ENCODE measurements at regions not wholly inside any gene's neighbourhood (a gene's known extent, or its start where the extent isn't known, plus 50 kb on each side); places are given as distances from the start of the nearest gene placed in this dataset.

- no peak for DNase-seq
- CTCF ChIA-PET, result no interaction called here
- POLR2A ChIA-PET, result no interaction called here
These were observed 92.1 kb upstream of the PIK3C3 start for GRCh38 chr18:41862921-41863320.

GRCh38 chr18:41860987-41861386 lies 94.0 kb upstream of the PIK3C3 start:
- POLR2A ChIA-PET, result no interaction called here

More at GRCh38 chr18:41862921-41863320, 92.1 kb upstream of the PIK3C3 start:
- H3K36me3 ChIP-seq (ENCODE audit: control insufficient read depth in 4 of 4, insufficient read depth in 4 of 4, low read length in 3 of 4), result no peaks in the 10 kb centered on the region
- H3K27me3 ChIP-seq (replicated peaks in 2 of 5; ENCODE audit: control insufficient read depth in 4 of 5, insufficient read depth in 5 of 5, low read length in 4 of 5), result peaks cover 0 to 2% (median 0%) of the 10 kb centered on the region in 5 experiments
- H3K4me3 ChIP-seq (ENCODE audit: control insufficient read depth in 1 of 7, extremely low read depth in 1 of 7, insufficient read depth in 4 of 7, low read depth in 2 of 7, low read length in 6 of 7), result no peak overlapping the region
- no peaks in the 10 kb centered on the region for H3K4me1 ChIP-seq (ENCODE audit: control extremely low read depth in 1 of 4, control insufficient read depth in 4 of 4, insufficient read depth in 4 of 4, low read length in 3 of 4)
- no peak overlapping the region for H3K27ac ChIP-seq (ENCODE audit: insufficient read depth in 1 of 2, low read depth in 1 of 2, low read length in 2 of 2, poor library complexity in 1 of 2, severe bottlenecking in 2 of 2)
- H3K9me3 ChIP-seq (ENCODE audit: control extremely low read depth in 1 of 5, control insufficient read depth in 4 of 5, insufficient read depth in 2 of 5, low read depth in 1 of 5, low read length in 4 of 5), result no peaks in the 10 kb centered on the region

DNA sequence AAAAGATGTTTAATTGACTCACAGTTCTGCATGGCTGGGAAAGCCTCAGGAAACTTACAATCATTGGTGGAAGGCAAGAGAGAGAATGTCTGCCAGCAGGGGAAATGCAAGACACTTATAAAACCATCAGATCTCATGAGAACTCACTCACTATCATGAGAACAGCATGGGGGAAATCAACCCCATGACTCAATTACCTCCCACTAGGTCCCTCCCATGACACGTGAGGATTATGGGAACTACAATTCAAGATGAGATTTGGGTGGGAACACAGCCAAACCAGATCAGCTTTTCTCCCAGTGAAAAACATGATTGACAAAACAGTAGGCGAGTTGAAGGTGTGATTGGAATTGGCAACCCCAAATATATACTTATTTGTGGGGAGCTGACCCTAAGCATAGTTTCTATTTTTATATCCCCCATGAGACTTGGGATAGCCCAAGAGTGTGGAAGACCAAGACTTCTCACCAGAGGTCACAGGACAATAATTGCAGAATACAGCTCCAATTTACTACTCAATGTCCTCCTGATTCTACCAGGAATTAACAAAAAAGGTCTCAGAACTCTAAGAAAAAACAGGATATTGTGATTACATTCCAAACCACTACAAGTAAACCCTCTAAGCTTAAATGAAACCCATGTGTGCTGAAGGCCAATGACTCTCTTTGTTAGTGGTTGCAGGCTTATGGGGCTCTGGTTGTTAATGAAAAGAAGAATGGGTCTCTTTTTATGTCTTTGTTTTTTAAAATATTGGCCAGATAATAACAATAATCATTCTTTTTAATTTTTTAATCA lies 96.1 kb upstream of the PIK3C3 start:
- no peak overlapping the region for H3K27ac ChIP-seq (ENCODE audit: insufficient read depth in 1 of 2, low read depth in 1 of 2, low read length in 2 of 2, poor library complexity in 1 of 2, severe bottlenecking in 2 of 2)
- POLR2A ChIA-PET, result no interaction called here
- no peak overlapping the region for H3K4me3 ChIP-seq (ENCODE audit: control insufficient read depth in 1 of 7, extremely low read depth in 1 of 7, insufficient read depth in 4 of 7, low read depth in 2 of 7, low read length in 6 of 7)
- peaks cover 0 to 2% (median 0%) of the 10 kb centered on the region in 5 experiments for H3K27me3 ChIP-seq (replicated peaks in 2 of 5; ENCODE audit: control insufficient read depth in 4 of 5, insufficient read depth in 5 of 5, low read length in 4 of 5)
- DNase-seq, result no peak
- no peaks in the 10 kb centered on the region for H3K36me3 ChIP-seq (ENCODE audit: control insufficient read depth in 4 of 4, insufficient read depth in 4 of 4, low read length in 3 of 4)
- no peaks in the 10 kb centered on the region for H3K9me3 ChIP-seq (ENCODE audit: control extremely low read depth in 1 of 5, control insufficient read depth in 4 of 5, insufficient read depth in 2 of 5, low read depth in 1 of 5, low read length in 4 of 5)
- CTCF ChIA-PET, result no interaction called here
- whole genome bisulfite sequencing (ENCODE audit: insufficient coverage), result 100% methylated on average over 1 of the region's 2 CpGs
- no peaks in the 10 kb centered on the region for H3K4me1 ChIP-seq (ENCODE audit: control extremely low read depth in 1 of 4, control insufficient read depth in 4 of 4, insufficient read depth in 4 of 4, low read length in 3 of 4)

More at GRCh38 chr18:41860987-41861386, 94.0 kb upstream of the PIK3C3 start:
- no peak for DNase-seq
- Histone ChIP-seq H3K9me3 (ENCODE audit: control extremely low read depth in 1 of 5, control insufficient read depth in 4 of 5, insufficient read depth in 2 of 5, low read depth in 1 of 5, low read length in 4 of 5) (no peaks in the 10 kb centered on the region), H3K27me3 (replicated peaks in 2 of 5; ENCODE audit: control insufficient read depth in 4 of 5, insufficient read depth in 5 of 5, low read length in 4 of 5) (peaks cover 0 to 2% (median 0%) of the 10 kb centered on the region in 5 experiments), H3K4me3 (ENCODE audit: control insufficient read depth in 1 of 7, extremely low read depth in 1 of 7, insufficient read depth in 4 of 7, low read depth in 2 of 7, low read length in 6 of 7) (no peak overlapping the region), H3K4me1 (ENCODE audit: control extremely low read depth in 1 of 4, control insufficient read depth in 4 of 4, insufficient read depth in 4 of 4, low read length in 3 of 4) (no peaks in the 10 kb centered on the region), H3K27ac (ENCODE audit: insufficient read depth in 1 of 2, low read depth in 1 of 2, low read length in 2 of 2, poor library complexity in 1 of 2, severe bottlenecking in 2 of 2) (no peak overlapping the region), H3K36me3 (ENCODE audit: control insufficient read depth in 4 of 4, insufficient read depth in 4 of 4, low read length in 3 of 4) (no peaks in the 10 kb centered on the region)
- CTCF ChIA-PET, result no interaction called here
- WGBS (ENCODE audit: insufficient coverage), result 100% methylated on average over 2 of the region's 2 CpGs

DNA sequence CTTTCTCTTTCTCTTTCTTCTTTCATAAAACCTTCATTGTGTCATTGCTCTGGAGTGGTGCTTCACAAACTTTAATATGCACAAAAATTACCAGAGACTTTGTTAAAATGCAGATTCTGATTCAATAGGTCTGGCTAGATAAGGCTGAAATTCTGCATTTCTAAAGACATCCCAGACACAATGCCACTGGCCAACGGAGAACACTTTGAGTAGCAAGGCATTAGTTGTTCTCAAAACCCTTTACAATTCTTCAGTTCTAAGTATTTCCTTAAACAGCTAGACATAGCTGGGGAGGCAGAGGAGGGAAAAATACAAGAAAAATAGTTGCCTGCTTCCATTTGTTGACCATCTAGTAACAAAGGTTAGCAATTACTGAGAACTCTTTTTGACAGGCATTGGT lies 101.8 kb upstream of the PIK3C3 start:
- H3K9me3 ChIP-seq (ENCODE audit: control extremely low read depth in 1 of 5, control insufficient read depth in 4 of 5, insufficient read depth in 2 of 5, low read depth in 1 of 5, low read length in 4 of 5), result no peaks in the 10 kb centered on the region
- no peak overlapping the region for H3K27ac ChIP-seq (ENCODE audit: insufficient read depth in 1 of 2, low read depth in 1 of 2, low read length in 2 of 2, poor library complexity in 1 of 2, severe bottlenecking in 2 of 2)
- CTCF ChIA-PET, result no interaction called here
- H3K4me3 ChIP-seq (ENCODE audit: control insufficient read depth in 1 of 7, extremely low read depth in 1 of 7, insufficient read depth in 4 of 7, low read depth in 2 of 7, low read length in 6 of 7), result no peak overlapping the region
- 80% methylated on average over 1 of the region's 1 CpG for WGBS (ENCODE audit: insufficient coverage)
- H3K27me3 ChIP-seq (replicated peaks in 2 of 5; ENCODE audit: control insufficient read depth in 4 of 5, insufficient read depth in 5 of 5, low read length in 4 of 5), result peaks cover 0 to 2% (median 0%) of the 10 kb centered on the region in 5 experiments
- DNase-seq, result no peak
- POLR2A ChIA-PET, result no interaction called here
- no peaks in the 10 kb centered on the region for H3K4me1 ChIP-seq (ENCODE audit: control extremely low read depth in 1 of 4, control insufficient read depth in 4 of 4, insufficient read depth in 4 of 4, low read length in 3 of 4)
- no peaks in the 10 kb centered on the region for H3K36me3 ChIP-seq (ENCODE audit: control insufficient read depth in 4 of 4, insufficient read depth in 4 of 4, low read length in 3 of 4)

DNA sequence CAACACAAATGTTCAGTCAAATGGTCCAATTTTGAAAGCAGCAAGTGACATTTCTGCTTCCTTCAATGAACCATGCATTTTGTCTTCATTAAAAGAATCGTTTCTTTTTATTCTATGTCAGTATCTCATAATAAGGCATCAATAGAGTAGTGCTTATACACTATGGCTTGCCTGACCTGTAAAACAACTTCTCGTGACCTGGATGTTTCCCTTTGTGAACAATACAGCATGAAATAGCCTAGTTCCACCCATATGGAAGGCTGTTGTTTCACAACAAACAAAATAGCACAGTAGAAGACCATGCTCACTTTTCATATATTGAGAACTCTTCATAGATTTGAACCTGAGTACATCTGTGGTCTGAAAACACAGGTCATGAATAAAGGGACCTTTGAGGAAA lies 104.3 kb upstream of the PIK3C3 start:
- 100% methylated on average over 1 of the region's 2 CpGs for WGBS (ENCODE audit: insufficient coverage)
- peaks cover 0 to 2% (median 0%) of the 10 kb centered on the region in 5 experiments for H3K27me3 ChIP-seq (replicated peaks in 2 of 5; ENCODE audit: control insufficient read depth in 4 of 5, insufficient read depth in 5 of 5, low read length in 4 of 5)
- no peaks in the 10 kb centered on the region for H3K4me1 ChIP-seq (ENCODE audit: control extremely low read depth in 1 of 4, control insufficient read depth in 4 of 4, insufficient read depth in 4 of 4, low read length in 3 of 4)
- CTCF ChIA-PET, result no interaction called here
- no peak for DNase-seq
- no peak overlapping the region for H3K4me3 ChIP-seq (ENCODE audit: control insufficient read depth in 1 of 7, extremely low read depth in 1 of 7, insufficient read depth in 4 of 7, low read depth in 2 of 7, low read length in 6 of 7)
- no peak overlapping the region for H3K27ac ChIP-seq (ENCODE audit: insufficient read depth in 1 of 2, low read depth in 1 of 2, low read length in 2 of 2, poor library complexity in 1 of 2, severe bottlenecking in 2 of 2)
- no peaks in the 10 kb centered on the region for H3K9me3 ChIP-seq (ENCODE audit: control extremely low read depth in 1 of 5, control insufficient read depth in 4 of 5, insufficient read depth in 2 of 5, low read depth in 1 of 5, low read length in 4 of 5)
- POLR2A ChIA-PET, result no interaction called here
- H3K36me3 ChIP-seq (ENCODE audit: control insufficient read depth in 4 of 4, insufficient read depth in 4 of 4, low read length in 3 of 4), result no peaks in the 10 kb centered on the region

- WGBS (ENCODE audit: insufficient coverage), result no CpG with 5 or more reads among the region's 3 CpGs
- POLR2A ChIA-PET, result no interaction called here
These were observed 105.4 kb upstream of the PIK3C3 start for GRCh38 chr18:41849632-41850031.

GRCh38 chr18:41845563-41845962 lies 109.5 kb upstream of the PIK3C3 start:
- DNase-seq, result no peak
- 100% methylated on average over 1 of the region's 4 CpGs for WGBS (ENCODE audit: insufficient coverage)
- CTCF ChIA-PET, result no interaction called here
- Histone ChIP-seq H3K4me3 (ENCODE audit: control insufficient read depth in 1 of 7, extremely low read depth in 1 of 7, insufficient read depth in 4 of 7, low read depth in 2 of 7, low read length in 6 of 7) (no peak overlapping the region), H3K27ac (ENCODE audit: insufficient read depth in 1 of 2, low read depth in 1 of 2, low read length in 2 of 2, poor library complexity in 1 of 2, severe bottlenecking in 2 of 2) (no peak overlapping the region), H3K27me3 (replicated peaks in 2 of 5; ENCODE audit: control insufficient read depth in 4 of 5, insufficient read depth in 5 of 5, low read length in 4 of 5) (peaks cover 0 to 1% (median 0%) of the 10 kb centered on the region in 5 experiments), H3K9me3 (ENCODE audit: control extremely low read depth in 1 of 5, control insufficient read depth in 4 of 5, insufficient read depth in 2 of 5, low read depth in 1 of 5, low read length in 4 of 5) (no peaks in the 10 kb centered on the region), H3K36me3 (ENCODE audit: control insufficient read depth in 4 of 4, insufficient read depth in 4 of 4, low read length in 3 of 4) (no peaks in the 10 kb centered on the region), H3K4me1 (ENCODE audit: control extremely low read depth in 1 of 4, control insufficient read depth in 4 of 4, insufficient read depth in 4 of 4, low read length in 3 of 4) (no peaks in the 10 kb centered on the region)
- POLR2A ChIA-PET, result interaction anchor here (0.7 kb wide), 1 partner anchor 51 kb away, joined by 3 read pairs; no protein-coding TSS in a partner anchor

More at GRCh38 chr18:41849632-41850031, 105.4 kb upstream of the PIK3C3 start:
- Histone ChIP-seq H3K4me1 (ENCODE audit: control extremely low read depth in 1 of 4, control insufficient read depth in 4 of 4, insufficient read depth in 4 of 4, low read length in 3 of 4) (no peaks in the 10 kb centered on the region), H3K4me3 (ENCODE audit: control insufficient read depth in 1 of 7, extremely low read depth in 1 of 7, insufficient read depth in 4 of 7, low read depth in 2 of 7, low read length in 6 of 7) (no peak overlapping the region), H3K36me3 (ENCODE audit: control insufficient read depth in 4 of 4, insufficient read depth in 4 of 4, low read length in 3 of 4) (no peaks in the 10 kb centered on the region), H3K27ac (ENCODE audit: insufficient read depth in 1 of 2, low read depth in 1 of 2, low read length in 2 of 2, poor library complexity in 1 of 2, severe bottlenecking in 2 of 2) (no peak overlapping the region), H3K9me3 (ENCODE audit: control extremely low read depth in 1 of 5, control insufficient read depth in 4 of 5, insufficient read depth in 2 of 5, low read depth in 1 of 5, low read length in 4 of 5) (no peaks in the 10 kb centered on the region), H3K27me3 (replicated peaks in 2 of 5; ENCODE audit: control insufficient read depth in 4 of 5, insufficient read depth in 5 of 5, low read length in 4 of 5) (peaks cover 0 to 2% (median 0%) of the 10 kb centered on the region in 5 experiments)
- DNase-seq, result no peak
- CTCF ChIA-PET, result no interaction called here
